Transverse colon (tissue), 3 donors: ENCODE measurements at regions not wholly inside any gene's neighbourhood (a gene's known extent, or its start where the extent isn't known, plus 50 kb on each side); places are given as distances from the start of the nearest gene placed in this dataset.

Experiments
- EP300 ChIP-seq: sonication (generic); formaldehyde crosslinking; IDR thresholded peaks from one replicate; pipeline ENCODE4 v1.6.1; 2017; ENCODE audit warnings: antibody characterized with exemption, low read depth
- POLR2A ChIP-seq: fragments of 450-650 bp; IDR thresholded peaks from one replicate; pipeline ENCODE4 v1.6.1; 2016; ENCODE audit warnings: antibody characterized with exemption, mild to moderate bottlenecking, moderate library complexity
- TF ChIP-seq, protein P1 (sequence below), 5 experiments: fragments of 200-600 bp in 3 of 5; fragments of 450-650 bp in 2 of 5; sonication (generic) in 3 of 5; IDR thresholded peaks; 1 replicate in 2 of 5; 2 replicates in 3 of 5; pipeline ENCODE4 v1.5.1; 2016 to 2017; ENCODE audit warnings: antibody characterized with exemption in 5 of 5, inconsistent platforms in 3 of 5, mild to moderate bottlenecking in 2 of 5, moderate library complexity in 1 of 5

DNA sequence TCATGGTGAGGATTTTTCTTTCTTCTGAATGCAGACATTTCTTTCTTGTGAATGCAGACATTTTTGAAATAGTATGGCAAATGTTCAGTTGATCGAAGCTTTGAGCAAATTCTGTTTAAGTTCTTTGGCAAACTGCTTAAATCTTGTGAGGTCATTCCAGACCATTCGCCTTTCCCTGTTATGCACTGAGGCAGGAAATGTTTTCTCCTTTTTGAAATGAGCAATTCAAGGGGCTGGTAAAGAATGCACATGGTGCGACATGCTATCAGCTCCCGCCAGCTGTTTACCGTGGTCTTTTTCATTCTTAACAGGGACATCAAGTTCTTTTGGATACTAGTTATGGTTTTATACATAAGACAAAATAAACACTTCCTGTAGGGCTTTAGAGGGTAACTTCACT lies 112.0 kb upstream of the CCN2 start:
- TF ChIP-seq, protein P1, sequence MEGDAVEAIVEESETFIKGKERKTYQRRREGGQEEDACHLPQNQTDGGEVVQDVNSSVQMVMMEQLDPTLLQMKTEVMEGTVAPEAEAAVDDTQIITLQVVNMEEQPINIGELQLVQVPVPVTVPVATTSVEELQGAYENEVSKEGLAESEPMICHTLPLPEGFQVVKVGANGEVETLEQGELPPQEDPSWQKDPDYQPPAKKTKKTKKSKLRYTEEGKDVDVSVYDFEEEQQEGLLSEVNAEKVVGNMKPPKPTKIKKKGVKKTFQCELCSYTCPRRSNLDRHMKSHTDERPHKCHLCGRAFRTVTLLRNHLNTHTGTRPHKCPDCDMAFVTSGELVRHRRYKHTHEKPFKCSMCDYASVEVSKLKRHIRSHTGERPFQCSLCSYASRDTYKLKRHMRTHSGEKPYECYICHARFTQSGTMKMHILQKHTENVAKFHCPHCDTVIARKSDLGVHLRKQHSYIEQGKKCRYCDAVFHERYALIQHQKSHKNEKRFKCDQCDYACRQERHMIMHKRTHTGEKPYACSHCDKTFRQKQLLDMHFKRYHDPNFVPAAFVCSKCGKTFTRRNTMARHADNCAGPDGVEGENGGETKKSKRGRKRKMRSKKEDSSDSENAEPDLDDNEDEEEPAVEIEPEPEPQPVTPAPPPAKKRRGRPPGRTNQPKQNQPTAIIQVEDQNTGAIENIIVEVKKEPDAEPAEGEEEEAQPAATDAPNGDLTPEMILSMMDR (IDR thresholded peaks at IDR 0.05), result no peak
- TF ChIP-seq EP300, result no peak
- TF ChIP-seq POLR2A, result no peak
